Stimulated activated naive CD8-positive, alpha-beta T cell treated with anti-CD3 and anti-CD28 coated beads, Interleukin-15, Interleukin-2, amounts not matched to agents 100 U/mL and 50 U/mL, for 24 hours (primary cell): ENCODE measurements at regions not wholly inside any gene's neighbourhood (a gene's known extent, or its start where the extent isn't known, plus 50 kb on each side); places are given as distances from the start of the nearest gene placed in this dataset.
"Not testable (repeated sequence)": the region's sequence is repeated elsewhere in the genome, so short reads cannot be mapped to it uniquely, and the experiment has no call there.

Experiments
- ATAC-seq: fragments of 150-1000 bp; cut with Tn5 transposase; one replicate; pipeline ENCODE4 v1.10.0; 2021
- DNase-seq: peaks from one replicate; pipeline ENCODE4 v3.0.0; 2021

GRCh38 chr9:26492608-26493521 is 399.7 kb downstream of the CAAP1 start:
- DNase-seq, ATAC-seq: not testable (repeated sequence)

GRCh38 chr9:26491922-26492607 is 400.5 kb downstream of the CAAP1 start:
- DNase-seq, ATAC-seq: not testable (repeated sequence)

GRCh38 chr9:26483991-26484390 is 408.6 kb downstream of the CAAP1 start:
- no peak for DNase-seq

GRCh38 chr9:26477963-26478362 is 414.6 kb downstream of the CAAP1 start:
- DNase-seq (no peak), ATAC-seq (no peak)

More at GRCh38 chr9:26483991-26484390, 408.6 kb downstream of the CAAP1 start:
- ATAC-seq, result no peak

- no peak for ATAC-seq
Observed at GRCh38 chr9:26471261-26471660, 421.3 kb downstream of the CAAP1 start.

GRCh38 chr9:26470284-26470683 is 422.3 kb downstream of the CAAP1 start:
- DNase-seq, result no peak
- no peak for ATAC-seq

More at GRCh38 chr9:26471261-26471660, 421.3 kb downstream of the CAAP1 start:
- DNase-seq, result no peak

GRCh38 chr9:26463837-26464236 is 428.8 kb downstream of the CAAP1 start:
- DNase-seq, result no peak
- ATAC-seq, result no peak

GRCh38 chr9:26462751-26463150 is 429.9 kb downstream of the CAAP1 start:
- no peak for ATAC-seq
- no peak for DNase-seq

- no peak for DNase-seq
- no peak for ATAC-seq
Observed at GRCh38 chr9:26462213-26462612, 430.4 kb downstream of the CAAP1 start.

GRCh38 chr9:26460624-26461023 is 432.0 kb downstream of the CAAP1 start:
- no peak for DNase-seq
- ATAC-seq, result no peak

GRCh38 chr9:26459959-26460358 is 432.6 kb downstream of the CAAP1 start:
- DNase-seq, result no peak
- ATAC-seq, result no peak

- no peak for DNase-seq
- no peak for ATAC-seq
Observed at GRCh38 chr9:26458054-26458453, 434.5 kb downstream of the CAAP1 start.

GRCh38 chr9:26457151-26457550 is 435.5 kb downstream of the CAAP1 start:
- ATAC-seq, result no peak
- no peak for DNase-seq

GRCh38 chr9:26439061-26439624 is 453.5 kb downstream of the CAAP1 start:
- ATAC-seq (no peak), DNase-seq (no peak)

- ATAC-seq, result no peak
- no peak for DNase-seq
Observed at GRCh38 chr9:26437056-26437711, 455.4 kb downstream of the CAAP1 start.

- ATAC-seq (no peak), DNase-seq (no peak)
Observed at GRCh38 chr9:26426551-26427131, 466.0 kb downstream of the CAAP1 start.

GRCh38 chr9:26418480-26418879 is 474.1 kb downstream of the CAAP1 start:
- ATAC-seq (no peak), DNase-seq (no peak)

GRCh38 chr9:26415528-26415927 is 477.1 kb downstream of the CAAP1 start:
- DNase-seq, result no peak
- ATAC-seq, result no peak

GRCh38 chr9:26413611-26414010 is 479.0 kb downstream of the CAAP1 start:
- DNase-seq (no peak), ATAC-seq (no peak)

GRCh38 chr9:26412446-26412845 is 480.2 kb downstream of the CAAP1 start:
- no peak for ATAC-seq
- DNase-seq, result no peak

GRCh38 chr9:26406676-26407075 is 485.9 kb downstream of the CAAP1 start:
- DNase-seq (no peak), ATAC-seq (no peak)

- no peak for DNase-seq
Observed at GRCh38 chr9:26399556-26399955, 493.0 kb downstream of the CAAP1 start.

More at GRCh38 chr9:26399556-26399955, 493.0 kb downstream of the CAAP1 start:
- no peak for ATAC-seq
